Neural progenitor cell (in vitro differentiated cells): ENCODE measurements at regions not wholly inside any gene's neighbourhood (a gene's known extent, or its start where the extent isn't known, plus 50 kb on each side); places are given as distances from the start of the nearest gene placed in this dataset.

Experiments
- EZH2 ChIP-seq: fragments of 200-600 bp; sonication (generic); IDR thresholded peaks from 2 replicates; pipeline ENCODE4 v1.6.1; 2017; ENCODE audit warnings: antibody characterized with exemption, mild to moderate bottlenecking, moderate library complexity
- TF ChIP-seq, protein P1 (sequence below): fragments of 200-600 bp; sonication (generic); IDR thresholded peaks from 2 replicates; pipeline ENCODE4 v1.5.1; 2017; ENCODE audit warnings: antibody characterized with exemption, mild to moderate bottlenecking

GRCh38 chr2:230593765-230594164 is 118.9 kb upstream of the CAB39 start:
- TF ChIP-seq, protein P1, sequence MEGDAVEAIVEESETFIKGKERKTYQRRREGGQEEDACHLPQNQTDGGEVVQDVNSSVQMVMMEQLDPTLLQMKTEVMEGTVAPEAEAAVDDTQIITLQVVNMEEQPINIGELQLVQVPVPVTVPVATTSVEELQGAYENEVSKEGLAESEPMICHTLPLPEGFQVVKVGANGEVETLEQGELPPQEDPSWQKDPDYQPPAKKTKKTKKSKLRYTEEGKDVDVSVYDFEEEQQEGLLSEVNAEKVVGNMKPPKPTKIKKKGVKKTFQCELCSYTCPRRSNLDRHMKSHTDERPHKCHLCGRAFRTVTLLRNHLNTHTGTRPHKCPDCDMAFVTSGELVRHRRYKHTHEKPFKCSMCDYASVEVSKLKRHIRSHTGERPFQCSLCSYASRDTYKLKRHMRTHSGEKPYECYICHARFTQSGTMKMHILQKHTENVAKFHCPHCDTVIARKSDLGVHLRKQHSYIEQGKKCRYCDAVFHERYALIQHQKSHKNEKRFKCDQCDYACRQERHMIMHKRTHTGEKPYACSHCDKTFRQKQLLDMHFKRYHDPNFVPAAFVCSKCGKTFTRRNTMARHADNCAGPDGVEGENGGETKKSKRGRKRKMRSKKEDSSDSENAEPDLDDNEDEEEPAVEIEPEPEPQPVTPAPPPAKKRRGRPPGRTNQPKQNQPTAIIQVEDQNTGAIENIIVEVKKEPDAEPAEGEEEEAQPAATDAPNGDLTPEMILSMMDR, result no peak
- TF ChIP-seq EZH2, result no peak
